Dermis microvascular lymphatic vessel endothelial cell (primary cell): ENCODE measurements at regions not wholly inside any gene's neighbourhood (a gene's known extent, or its start where the extent isn't known, plus 50 kb on each side); places are given as distances from the start of the nearest gene placed in this dataset.
"Not testable (repeated sequence)": the region's sequence is repeated elsewhere in the genome, so short reads cannot be mapped to it uniquely, and the experiment has no call there.

ENCODE experiments used
- DNase-seq, 2 donors: peaks; one replicate each; pipeline versions ENCODE4 v3.0.0 to v3.0.0-alpha.2; 2010; ENCODE audit warnings: low read depth in 2 of 2

- no peak for DNase-seq
Measured at GRCh38 chr5:121319292-121319691, 532.4 kb upstream of the FTMT start.

- DNase-seq: peak; percentile 88 to 89
Measured at GRCh38 chr5:121325930-121326329, 525.8 kb upstream of the FTMT start.

- no peak for DNase-seq
Measured at GRCh38 chr5:121350181-121350930, 501.3 kb upstream of the FTMT start.

DNA sequence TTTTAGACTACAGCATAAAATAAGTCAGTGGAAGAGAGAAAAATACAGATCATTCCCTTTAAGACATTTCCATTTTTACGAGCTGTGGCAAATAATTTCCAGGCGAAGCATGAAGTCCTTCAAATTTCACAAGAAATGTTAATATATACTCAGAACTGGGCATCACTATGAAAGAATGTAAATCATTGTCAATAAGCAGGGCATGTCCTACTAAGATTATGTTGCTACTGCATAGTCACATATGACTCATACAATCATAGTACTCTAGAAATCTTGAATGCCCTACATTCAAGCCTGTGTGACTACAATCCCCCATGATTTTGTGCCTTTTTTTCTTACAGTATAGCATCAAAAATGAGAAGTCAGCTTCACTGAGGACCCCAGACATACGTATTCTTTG, 485.2 kb upstream of the FTMT start:
- DNase-seq: no peak

DNA sequence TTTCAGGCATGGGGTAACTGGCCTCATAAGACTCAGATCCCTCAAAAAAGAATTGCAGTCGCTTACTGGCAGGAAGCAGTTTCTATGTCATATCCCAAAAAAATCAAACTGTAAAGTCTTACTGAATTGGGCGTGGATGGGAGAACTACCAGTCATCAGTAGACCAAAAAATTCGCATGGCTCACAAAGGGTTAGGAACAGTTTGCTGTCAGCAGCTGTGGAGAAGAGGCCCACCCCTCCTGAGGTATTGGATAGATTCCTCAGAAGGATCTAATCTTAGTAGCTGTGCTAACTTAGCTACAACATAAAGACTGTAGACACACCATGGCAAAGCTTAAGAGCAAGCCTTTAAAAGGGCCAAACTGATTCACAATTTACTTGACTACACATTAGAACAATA, 478.3 kb upstream of the FTMT start:
- DNase-seq: no peak

- peak in 1 of 2 donors; percentile 33 for DNase-seq
Measured at GRCh38 chr5:121377461-121377860, 474.2 kb upstream of the FTMT start.

GRCh38 chr5:121378046-121378445, 473.6 kb upstream of the FTMT start:
- DNase-seq: peak; percentile 32 to 35

DNA sequence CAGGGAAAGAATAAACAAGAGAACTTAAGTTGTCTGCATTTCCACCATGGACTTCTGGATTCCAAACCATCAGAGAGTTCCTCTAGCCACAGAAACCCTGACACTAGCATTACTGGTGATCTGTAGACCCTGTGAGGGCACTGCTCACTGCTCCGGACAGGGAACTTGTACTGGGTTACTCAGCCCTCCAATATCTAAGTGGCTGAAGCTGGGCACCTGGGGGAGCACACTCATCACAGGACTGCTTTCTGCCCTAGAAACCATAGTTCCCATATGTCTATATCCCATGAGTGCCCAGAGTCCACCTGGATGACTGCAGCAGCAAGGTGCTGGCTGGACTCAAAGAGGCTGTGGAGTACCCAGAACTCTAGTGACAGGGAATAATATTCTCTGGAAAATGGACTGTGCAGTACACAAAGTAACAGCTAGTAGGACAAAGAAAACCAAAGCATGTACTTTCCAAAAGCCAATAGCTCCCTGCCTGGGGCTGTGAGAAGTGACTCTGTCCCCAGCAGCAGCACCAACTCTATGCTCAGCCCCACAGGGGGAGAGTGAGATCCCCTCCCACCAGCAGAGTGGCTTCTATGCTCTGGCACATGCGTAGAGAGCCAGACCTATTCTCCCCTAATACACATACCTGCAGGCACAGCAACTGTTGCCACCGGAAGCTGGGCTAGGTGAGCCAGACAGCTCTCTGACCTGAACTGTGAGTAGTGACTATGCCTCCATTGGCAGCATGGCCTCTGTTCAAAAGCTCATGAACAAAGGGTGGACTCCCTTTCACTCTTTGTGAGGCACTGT, 472.9 kb upstream of the FTMT start:
- no peak for DNase-seq

- peak; percentile 21 to 56 for DNase-seq
Measured at GRCh38 chr5:121380066-121380465, 471.6 kb upstream of the FTMT start.

GRCh38 chr5:121384359-121384758, 467.3 kb upstream of the FTMT start:
- DNase-seq: no peak

DNA sequence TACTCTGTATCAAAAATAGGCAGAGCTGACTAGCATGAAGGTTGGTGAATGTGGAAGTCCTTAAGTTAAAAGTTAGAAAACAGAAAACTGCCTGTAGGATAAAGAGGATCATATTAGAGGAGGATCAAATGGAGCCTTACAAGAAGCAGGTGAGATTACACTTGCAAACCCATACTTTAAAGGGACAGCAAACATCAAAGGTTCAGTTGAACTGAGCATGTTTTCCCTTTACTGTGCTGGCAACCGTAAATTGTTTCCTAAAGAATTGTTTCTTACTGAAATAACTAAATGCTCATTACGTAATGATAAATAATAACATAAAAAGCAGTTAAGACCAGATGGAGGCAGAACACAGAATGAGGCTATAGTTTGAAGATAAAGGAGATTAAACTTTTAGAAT, 465.3 kb upstream of the FTMT start:
- DNase-seq: no peak

- no peak for DNase-seq
Measured at GRCh38 chr5:121396716-121397115, 455.0 kb upstream of the FTMT start.

- no peak for DNase-seq
Measured at GRCh38 chr5:121399879-121400278, 451.8 kb upstream of the FTMT start.

DNA sequence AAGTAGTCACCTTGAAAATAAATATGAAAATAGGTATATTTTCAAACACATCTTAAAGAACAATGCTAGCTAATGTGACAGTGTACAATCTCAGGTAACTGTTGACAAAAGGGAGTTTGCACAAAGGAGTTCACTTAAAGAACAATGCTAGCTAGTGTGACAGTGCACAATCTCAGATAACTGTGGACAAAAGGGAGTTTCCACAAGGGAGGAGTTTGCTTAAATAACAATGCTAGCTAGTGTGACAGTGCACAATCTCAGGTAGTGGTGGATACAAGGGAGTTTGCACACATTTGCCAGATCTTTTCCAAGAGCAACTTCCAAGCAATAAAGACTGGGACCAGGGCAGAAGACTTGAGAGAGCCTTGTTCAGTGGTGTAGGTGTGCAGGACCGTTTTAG, 442.9 kb upstream of the FTMT start:
- peak in 1 of 2 donors; percentile 2 for DNase-seq

GRCh38 chr5:121415270-121415669, 436.4 kb upstream of the FTMT start:
- no peak for DNase-seq

GRCh38 chr5:121421646-121422045, 430.0 kb upstream of the FTMT start:
- DNase-seq: no peak

DNA sequence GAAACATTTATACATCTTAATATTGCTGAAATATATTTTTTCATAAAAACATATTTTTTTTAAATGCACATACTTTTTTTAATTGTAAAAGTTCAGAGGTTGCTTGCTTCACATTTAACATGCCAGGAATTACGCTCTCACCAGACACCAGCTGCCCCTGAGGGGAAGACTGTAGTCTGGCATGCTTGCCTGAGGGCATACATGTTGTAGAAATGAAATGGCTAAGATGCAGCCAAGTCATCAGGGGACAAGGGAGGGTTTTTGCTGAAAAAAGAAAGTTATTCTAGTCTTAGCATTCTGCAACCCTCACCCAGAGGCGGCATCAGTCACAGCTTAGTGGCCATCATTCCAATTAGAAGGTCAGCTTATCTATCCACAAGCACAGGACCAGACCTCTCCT, 426.7 kb upstream of the FTMT start:
- DNase-seq: no peak

DNA sequence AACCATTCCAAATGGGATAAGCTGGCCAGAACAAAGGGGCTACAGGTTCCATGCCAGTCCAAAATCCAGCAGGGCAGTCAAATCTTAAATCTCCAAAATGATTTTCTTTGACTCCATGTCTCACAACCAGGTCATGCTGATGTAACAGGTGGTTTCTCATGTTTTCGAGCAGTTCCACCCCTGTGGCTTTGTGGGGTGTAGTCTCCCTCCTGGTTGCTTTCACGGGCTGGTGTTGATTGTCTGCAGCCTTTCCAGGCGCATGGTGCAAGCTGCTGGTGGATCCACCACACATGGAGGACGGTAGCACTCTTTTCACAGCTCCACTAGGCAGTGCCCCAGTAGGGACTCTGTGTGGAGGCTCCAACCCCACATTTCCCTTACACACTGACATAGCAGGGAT, 425.5 kb upstream of the FTMT start:
- no peak for DNase-seq

GRCh38 chr5:121429761-121430160, 421.9 kb upstream of the FTMT start:
- DNase-seq: no peak

DNA sequence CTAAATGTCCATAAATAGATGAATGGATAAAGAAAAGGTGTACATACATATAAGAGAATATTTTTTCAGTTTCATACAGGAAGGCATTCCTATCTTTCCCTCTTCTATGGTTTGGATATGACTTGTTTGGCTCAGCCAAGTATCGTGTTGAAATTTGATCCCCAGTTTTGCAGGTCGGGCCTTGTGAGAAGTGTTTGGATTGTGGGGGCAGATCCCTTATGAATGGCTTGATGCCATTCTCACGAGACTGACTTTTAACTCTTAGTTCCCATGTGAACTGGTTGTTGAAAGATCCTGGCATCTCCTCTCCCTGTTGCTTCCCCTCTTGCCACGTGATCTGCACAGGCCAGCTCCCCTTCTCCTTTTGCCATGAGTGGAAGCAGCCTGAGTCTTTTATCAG, 421.1 kb upstream of the FTMT start:
- DNase-seq: no peak

DNA sequence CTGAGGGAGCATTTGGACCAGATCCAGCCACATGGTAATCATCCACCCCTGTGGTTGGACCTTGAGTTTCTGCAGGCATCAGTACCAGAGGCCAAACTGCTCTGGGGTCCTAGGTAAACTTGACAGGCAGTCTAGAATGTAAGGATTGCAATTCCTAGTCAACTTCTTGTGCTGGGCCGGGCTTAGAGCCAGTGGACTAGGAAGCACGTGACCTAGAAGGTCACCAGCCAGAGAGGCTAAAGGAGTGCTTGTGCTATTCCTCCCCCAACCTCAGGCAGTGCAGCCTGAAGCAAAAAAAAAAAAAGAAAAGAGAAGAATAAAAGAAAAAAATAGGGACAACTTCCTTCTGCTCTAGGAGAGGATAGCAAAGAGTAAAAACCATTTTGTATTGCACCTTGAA, 406.2 kb upstream of the FTMT start:
- no peak for DNase-seq

DNA sequence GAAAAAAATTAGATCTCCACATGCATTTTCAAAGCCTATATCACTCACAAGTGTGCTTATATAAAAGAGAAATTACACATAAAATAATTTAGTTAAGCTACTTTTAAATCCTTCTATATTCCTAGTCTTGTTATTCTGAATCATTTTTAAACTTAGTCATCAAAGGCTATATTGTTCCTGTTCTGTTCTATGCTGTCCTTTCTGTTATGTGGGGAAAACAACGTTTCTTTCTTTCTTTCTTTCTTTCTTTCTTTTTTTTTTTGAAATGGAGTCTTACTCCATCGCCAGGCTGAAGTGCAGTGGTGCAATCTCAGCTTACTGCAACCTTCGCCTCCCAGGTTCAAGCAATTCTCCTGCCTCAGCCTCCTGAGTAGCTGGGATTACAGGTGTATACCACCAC, 389.2 kb upstream of the FTMT start:
- no peak for DNase-seq

GRCh38 chr5:121471222-121471621, 380.5 kb upstream of the FTMT start:
- not testable (repeated sequence) for DNase-seq
